G401.6 (cell line): ENCODE measurements at regions not wholly inside any gene's neighbourhood (a gene's known extent, or its start where the extent isn't known, plus 50 kb on each side); places are given as distances from the start of the nearest gene placed in this dataset.

ENCODE experiments used
- FAIRE-seq: peaks from 2 replicates; lab custom pipeline; 2012; peaks lifted over from hg19 to GRCh38; lab: Jason Lieb, UNC

DNA sequence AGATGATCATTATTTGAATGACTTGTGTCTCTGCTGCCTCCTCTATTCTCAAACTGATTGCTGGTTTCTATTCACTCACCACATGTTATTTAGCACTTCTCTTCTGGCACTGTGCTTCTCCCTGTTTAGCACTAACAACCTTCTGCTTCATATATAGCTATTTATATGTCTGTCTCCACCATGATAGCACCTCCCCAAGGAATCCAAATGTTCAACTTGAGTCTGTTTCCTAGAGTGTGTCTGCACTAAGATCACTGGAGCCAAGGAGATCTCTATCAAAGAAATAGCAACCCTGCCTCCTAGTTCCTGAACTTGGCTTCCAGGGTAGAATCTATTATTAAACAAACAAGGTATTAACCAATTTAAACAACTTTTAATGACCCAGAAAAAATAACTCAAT is 104.5 kb downstream of the CYP26A1 start:
- FAIRE-seq = no peak

DNA sequence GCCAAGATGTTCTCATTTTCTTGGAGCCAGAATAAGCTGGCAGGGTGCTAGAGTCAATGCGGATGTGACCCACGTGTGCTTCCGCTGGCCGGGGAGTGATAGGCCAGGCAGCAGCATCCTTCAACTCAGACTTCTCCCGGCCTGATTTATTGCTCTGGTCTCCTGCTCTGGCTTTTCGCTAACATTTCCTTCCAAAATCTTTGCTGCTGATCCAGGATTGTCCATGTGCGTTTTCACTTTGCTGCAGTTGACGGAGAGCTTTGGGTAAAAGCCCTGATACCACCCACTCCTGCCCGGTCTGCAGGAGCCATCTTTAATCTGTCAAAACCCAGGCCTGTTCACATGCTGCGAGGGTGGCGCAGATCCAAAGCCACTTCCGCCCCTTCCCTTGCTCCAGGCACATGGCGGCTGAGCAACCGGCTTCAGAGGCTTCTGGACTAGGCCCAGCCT is 106.8 kb downstream of the CYP26A1 start:
- no peak for FAIRE-seq

DNA sequence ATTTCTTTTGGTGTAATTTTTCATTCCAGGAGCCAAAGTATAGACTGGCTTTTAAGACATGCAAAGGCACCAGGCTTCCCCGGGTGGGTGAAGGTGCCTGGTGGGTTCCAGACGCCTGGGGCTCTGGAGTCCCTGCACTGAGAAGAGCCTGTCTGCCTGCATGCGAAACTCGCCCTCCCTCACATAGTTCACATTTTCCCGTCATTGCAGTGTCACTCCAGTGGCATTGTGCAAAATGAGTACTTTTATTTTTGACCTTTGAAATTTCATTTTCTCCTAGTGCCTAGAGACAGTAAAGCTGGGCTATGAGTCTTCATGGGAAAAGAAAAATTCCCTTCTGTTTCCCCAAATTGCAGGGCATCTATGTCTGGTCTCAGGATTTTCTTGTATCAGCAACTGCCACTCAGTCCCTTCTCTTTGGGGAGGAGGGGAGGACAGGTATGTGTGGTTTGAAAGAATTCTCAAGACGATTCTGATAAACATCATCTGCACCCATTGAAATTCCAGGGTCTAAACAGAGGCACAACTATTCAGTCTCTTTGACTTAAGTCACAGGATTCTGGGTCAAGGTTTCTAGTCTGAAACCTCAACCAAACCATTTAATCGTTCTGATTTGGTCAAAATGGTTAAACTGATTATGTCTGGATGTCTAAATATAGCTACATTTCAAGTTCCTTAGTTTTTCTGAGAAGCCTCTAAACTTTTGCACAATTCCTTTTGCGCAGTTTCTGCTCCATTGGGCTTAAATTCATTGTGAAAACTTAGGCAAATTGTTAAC is 107.8 kb downstream of the CYP26A1 start:
- no peak for FAIRE-seq

DNA sequence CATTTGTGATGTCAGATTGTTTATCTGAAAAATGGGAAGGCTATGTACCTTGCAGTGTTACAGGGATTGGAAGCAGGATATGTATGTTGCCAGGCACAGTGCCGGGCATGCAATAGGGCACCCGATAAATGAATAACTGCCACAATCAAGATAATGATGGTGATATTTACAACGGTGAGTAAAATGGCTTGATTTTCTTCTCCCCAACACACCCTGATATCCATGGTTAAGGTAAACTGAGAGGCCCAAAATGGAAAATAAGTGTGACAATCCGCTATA is 108.3 kb downstream of the CYP26A1 start:
- FAIRE-seq = no peak

DNA sequence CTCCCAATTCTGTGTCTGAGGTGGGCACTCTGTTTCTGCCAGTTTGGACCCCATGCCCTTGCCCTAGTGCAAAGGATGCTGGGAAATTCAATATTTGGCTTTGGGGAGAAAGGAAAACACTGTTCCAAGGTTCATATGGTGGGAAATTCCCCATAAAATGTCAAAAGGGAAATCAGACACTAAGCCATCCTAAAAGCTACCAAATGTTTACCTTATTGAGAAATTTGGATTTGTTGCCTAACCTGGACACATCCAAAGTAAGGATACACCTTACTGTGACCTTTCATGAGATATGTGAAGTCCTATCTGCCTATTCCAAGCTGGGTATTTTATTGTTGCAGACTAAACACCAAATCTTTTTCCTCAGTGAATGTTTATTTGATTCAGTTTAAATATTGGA is 109.1 kb downstream of the CYP26A1 start:
- no peak for FAIRE-seq

DNA sequence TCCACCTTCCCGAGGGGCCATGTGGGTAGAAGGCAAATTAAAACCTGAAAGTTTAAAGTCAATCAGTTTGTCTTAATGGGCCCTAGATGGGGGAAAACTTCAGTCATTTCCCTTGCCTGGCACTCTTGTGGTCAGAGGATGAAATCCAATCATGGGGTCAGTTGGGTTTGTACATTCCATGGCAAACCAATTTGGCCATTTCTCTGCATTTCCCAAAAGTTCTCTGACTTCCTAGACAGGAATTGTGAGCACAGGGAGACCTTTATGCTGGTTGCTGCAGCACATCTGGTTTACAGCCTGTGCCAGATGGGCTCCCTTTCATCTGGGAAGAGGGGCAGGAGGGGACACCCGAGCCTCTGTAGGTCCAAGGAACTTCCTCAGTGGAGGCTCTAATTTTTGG is 113.0 kb downstream of the CYP26A1 start:
- no peak for FAIRE-seq

DNA sequence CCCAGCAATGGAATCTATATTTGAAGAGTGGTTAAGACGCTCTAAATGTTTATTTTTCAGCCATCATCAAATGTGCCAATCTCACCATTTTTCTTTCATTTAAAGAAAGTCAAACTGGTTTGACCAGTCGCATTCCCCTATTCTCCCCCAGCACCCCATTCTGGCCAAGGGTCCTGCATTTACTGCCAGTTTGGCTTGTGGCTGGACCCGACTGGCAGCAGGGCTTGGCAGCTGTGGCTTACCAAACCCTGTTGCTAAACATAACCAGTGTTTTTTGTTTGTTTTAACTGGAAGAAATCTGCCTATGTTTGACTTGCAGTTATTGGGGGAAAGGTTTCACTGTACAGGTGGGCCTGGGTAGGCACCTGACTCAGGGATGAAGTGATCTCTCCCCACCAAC is 116.3 kb downstream of the CYP26A1 start:
- FAIRE-seq = no peak

DNA sequence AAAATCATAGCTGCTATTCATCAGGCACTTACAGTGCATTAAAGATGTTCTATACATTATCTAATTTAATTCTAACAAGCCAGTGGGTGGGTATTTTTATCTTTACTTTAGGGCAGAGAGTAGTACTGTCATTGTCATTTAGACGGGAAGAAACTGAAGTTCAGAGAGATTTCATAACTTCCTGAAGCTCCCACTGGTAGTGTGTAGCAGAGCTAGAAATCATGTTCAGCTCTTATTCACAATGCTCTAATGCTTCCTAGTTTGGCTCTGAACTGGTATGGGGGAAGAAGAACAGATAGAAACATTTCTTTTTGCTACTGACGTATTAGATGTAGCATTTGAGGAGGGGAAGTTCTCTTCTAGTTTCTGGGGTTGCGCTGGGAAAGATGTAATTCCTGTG is 116.7 kb downstream of the CYP26A1 start:
- no peak for FAIRE-seq

DNA sequence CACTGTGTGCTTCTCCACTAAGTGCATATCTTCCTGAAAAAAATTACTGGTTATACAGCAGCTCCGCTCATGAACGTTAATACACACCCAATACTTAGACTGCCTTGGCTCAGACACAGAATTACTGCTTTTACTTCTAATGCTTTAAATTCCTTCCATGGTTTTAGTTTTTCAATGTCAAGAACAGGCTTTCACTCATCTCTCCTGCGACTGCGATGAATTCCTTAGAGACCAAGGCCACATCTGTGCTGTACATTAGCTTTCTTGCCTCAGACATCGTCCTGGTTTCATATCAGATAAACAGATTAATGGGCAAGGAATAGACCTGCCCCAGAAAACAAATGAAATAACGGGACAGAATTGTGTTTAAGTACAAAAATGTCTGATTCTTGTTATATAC is 120.2 kb downstream of the CYP26A1 start:
- FAIRE-seq = no peak

DNA sequence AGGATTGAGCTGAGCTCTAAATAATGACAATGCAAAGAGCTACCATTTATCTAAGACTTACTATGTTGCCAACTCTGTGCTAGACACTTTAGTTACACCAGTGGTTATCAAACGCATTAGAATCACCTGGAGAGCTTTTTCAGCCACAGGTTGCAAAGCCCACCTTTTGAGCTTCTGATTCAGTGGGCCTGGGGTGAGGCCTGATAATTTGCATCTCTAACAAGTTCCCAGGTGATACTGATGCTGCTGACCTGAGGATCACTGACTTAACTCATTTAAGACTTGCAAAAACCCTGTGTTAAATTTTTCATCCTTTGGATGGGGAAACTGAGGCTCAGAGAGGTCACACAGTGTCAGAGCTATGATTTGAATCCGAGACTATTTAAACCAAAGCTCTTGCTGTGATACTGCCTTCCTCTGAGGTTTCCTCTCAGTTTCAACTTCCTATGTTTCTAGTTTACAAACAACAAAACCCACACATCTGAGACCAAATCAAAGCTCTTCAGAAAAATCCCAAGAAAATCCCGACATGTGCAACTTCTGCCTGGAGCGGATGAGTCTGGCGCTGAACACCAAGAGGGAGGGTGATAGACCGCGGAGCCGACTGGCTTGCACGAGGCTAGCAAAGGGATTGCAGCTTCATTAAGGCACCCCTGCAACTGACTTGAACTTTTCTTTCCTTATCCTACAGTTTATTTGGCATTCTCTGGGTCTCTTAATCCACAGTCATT is 124.9 kb downstream of the CYP26A1 start:
- FAIRE-seq = no peak

DNA sequence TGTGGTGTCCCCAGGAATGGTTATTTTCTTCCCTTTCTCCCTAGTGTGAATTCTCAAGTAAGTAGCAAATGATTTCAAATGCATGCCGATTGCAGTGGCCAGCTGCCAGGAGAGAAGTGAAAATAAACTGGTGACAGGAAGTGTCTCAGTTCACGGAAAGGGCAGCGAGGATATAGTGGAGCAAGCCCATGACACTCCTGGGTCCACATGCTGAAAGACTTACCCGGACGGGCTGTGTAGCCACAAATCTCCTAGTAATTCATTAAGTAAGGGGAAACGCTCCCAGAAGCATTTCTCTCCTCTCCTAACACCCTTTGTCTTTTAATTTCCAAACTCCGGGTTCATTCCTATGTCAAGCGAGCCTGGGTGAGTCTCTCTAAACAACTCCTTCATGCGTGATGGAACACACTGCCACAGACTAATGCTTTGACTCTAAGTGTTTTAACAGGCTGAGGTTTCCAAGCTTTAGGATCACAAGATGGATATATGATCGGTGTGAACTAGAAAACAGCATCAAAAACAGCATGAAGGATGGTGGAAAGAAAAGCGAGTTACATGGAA is 125.6 kb downstream of the CYP26A1 start:
- FAIRE-seq = no peak

DNA sequence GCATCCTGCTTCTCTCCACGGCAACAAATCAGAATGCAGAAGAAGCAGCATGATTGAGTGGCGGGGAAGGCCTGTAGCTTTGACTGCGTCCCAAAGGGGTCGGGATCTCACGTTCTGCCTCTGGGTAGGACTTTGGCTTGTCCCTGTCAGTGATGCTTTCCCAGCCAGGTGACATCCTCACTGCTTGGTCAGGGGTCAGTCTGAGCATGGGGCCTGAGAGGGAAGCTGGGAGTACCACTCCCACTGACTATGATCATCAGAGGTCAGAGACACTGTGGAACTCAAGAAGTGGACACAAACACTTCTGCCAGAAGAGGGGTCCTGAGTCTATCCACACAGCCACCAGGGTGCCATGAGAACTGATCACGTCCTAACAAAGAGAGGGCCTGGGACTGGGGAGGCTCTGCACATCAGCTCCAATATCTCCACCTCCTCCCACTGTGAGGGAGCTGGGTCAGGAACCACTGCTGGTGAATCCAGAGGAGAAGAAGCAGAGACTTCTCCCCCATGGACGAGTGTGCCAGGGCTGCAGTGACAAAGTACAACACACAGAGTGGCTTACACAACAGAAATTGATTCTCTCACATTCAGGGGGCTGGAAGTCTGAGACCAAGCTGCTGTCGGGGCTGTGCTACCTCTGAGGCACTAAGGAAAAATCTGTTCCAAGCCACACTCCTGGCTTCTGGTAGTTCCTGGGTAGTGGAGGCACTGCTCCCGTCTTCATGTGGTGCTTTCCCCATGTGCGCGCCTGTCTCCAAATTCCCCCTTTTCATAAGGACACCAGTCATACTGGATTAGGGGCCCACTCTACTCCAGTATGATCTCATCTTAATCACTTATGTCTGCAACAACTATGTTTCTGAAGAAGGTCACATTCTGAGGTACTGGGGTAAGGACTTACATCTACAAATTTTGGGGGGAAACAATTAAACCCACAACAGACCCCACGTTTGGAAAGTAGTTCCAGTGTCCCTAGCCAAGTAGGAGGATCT is 131.1 kb downstream of the CYP26A1 start:
- no peak for FAIRE-seq

DNA sequence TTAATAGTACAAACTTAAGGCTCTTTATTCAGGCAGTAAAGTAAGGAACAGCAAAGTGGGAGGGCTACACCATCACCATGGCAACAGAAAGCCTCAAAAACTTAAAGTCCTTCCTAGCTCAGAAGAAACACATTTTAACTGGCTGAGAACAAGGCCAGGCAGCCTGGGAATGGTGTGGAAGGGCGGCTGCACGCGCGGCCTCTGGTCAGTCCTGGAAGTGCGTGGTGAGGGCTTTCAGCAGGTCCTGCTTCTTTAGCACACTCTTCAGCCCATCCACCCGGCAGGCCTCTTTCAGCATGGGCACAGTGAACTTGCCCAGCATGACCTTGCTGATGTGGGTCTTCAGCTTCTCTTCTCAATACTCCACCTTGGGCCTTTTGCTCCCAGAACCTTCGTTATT is 133.0 kb downstream of the CYP26A1 start:
- FAIRE-seq = no peak

DNA sequence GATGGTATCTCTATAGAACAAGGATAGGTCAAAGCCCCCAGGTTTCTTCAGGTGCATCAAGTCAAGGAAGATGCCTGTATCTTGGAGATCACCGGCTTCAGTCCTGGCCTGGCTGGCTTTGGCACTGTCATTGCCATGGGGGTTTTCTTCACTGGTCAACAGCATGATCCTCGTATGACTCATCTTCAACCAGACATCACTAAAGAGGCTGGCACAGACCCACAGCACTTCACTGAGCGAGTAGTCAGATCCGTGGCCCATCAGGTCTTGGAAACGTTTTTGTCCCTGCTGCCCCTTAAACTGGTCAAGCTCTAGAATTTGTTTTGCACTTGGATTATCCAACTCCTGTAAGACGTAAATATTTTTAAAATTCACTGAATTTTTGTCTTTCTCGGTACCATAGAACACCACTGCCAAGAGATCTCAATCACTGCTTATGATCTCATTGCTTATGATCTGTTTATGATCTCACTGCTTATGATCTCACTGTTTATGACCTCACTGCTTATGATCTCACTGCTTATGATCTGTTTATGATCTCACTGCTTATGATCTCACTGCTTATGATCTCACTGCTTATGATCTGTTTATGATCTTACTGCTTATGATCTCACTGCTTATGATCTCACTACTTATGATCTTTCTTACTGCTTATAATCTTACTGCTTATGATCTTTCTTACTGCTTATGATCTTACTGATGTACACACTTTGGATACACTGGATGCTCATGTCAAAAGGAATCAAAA is 135.2 kb downstream of the CYP26A1 start:
- no peak for FAIRE-seq

DNA sequence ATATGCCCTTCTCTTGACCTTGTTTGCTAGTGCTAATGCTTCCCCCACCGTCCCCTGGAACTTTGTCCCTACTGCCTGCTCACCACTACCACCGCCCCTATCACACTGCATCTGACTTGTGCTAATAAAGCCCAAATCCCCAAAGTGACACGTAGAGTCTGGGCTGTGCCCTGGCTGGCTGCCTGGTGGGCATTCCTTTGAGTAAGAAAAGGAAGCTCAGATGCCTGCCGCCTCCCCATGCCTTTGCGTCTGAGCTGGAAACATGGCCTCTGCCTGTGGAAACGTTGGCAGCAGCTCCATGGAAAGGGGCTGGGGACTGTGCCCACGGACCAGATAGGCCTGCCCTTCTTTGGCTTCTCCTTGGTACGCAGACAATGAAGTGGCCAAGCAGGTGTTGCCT is 138.3 kb downstream of the CYP26A1 start:
- FAIRE-seq = no peak

DNA sequence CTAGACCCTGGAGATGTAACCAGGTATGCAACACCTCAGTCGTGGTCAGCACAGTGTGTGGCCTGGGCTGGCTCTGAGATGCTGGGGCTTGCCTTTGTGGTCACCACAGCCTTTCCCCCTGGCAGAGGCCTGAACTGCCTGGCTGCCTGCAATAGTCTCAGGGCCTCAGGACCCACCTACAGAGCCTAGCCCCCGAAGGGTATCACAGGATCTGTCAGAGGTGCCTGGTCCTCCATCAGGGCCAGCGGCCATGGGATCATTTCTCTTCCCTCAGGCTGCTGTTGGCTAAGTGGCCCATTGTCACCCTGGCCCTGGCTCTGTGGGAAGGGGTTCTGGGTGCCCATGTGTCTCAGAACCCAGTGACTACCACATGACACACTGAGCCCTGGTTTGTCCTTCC is 141.6 kb downstream of the CYP26A1 start:
- FAIRE-seq = no peak

DNA sequence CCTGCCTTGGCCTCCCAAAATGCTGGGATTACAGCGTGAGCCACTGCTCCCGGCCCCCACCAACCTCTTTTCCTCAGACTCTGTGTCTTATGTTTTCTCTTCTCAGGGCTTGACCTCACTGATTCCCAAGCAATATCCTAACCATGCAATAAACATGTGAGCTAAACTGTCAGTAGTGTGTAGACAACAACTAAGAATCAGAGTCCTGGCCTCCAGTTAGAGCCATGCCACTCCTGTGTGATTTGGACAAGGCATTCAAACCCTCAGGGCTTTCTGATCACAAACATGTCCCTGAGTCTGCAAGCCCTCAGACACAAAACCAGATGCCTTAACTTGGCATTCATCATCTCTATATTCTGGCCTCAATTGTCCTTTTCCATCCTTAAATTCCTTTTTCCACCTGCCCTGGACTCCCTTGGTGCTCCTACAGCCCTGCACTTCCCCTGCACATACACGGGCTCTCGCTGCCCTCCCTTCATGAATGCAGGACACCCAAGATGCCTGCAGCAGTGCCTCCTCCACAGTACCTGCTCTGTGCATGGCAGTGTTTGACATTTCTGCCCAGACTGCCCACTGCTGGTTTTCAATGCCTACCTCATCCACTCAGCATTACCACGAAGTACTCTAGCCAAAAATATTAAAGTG is 142.8 kb downstream of the CYP26A1 start:
- no peak for FAIRE-seq

DNA sequence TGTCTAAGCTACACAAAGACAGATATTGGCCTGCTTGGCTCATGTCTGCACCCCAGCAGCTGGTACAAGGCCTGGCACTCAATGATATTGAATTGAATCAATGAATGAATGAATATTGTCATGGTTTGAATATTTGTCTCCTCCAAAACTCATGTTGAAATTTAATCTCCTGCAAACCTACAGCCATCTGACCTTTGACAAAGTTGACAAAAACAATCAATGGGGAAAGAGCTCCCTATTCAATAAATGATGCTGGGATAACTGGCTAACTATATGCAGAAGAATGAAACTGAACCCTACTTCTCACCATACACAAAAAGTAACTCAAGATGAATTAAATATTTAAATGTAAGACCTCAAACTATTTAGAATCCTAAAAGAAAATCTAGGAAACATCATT is 144.7 kb downstream of the CYP26A1 start:
- no peak for FAIRE-seq

DNA sequence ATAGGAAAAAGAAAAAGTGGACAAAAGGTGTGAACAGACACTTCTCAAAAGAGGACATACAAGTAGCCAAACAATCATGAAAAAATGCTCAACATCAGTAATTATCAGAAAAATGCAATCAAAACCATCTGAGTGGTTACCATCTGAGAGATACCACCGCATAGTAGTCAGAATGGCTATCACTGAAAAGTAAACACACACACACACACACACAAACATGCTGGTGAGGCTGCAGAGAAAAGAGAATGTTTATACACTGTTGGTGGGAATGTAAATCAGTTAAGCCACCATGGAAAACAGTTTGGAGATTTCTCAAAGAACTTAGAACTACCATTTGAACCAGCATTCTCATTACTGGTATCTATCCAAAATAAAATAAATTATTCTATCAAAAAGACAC is 145.7 kb downstream of the CYP26A1 start:
- no peak for FAIRE-seq

DNA sequence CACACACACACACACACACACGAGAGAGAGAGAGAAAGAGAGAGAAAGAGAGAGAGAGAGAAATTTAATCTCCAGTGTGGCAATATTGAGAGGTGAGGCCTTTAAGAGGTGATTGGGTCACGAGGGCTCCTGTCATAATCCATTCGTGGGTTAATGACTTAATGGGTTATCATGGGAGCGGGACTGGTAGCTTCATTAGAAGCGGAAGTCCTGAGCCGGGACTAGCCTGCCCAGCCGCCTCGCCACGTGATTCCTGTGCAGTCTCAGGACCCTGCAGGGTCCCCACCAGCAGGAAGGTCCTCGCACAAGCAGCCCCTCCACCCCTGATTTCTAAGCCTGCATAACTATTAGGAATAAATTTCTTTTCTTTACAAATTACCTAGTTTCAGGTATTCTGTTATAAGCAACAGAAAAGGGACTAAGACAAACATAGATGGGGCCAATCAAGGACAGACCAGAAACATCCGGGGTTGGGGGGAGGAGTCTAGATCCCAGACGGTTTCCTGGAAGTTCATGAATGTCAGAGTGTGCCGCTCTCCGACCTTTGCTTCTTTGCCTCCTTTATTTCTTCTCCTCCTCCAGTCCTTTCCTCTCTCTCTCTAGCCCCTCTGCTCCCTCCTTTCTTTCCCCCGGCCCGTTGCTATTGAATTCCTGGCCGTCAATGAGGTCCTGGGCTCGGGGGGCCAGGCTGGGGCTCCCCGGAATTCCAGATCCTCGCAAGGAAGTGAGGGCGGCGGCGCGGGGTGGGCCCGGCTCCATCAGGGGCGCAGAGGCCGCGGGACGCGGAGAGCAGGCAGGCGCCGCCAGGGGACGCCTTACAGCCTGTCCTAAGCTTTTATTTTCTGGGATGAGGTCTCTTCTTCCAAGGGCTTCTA is 146.8 kb downstream of the CYP26A1 start:
- FAIRE-seq = no peak

DNA sequence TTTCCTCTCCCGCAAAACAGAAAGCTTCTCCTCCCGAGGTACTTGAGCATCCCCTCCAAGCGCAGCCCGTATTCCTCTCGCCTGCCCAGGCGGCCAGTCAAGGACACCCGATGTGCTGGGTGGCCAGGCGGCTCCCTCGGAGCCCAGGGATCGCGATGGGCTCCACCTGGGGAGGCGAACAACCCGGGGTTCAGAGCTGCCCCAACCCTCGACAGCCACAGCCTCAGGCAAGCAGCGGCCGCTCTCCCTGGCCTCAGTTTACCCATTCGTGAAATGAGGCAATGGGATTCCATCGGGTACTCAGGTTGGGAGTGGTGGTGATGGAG is 147.4 kb downstream of the CYP26A1 start:
- FAIRE-seq = no peak
